T-helper 1 cell treated with Interleukin-12 subunit alpha and Interleukin-12 subunit beta and Interleukin-4 antibody, amounts not matched to agents 30 μg/mL and 1 μg/mL, for 36 hours (primary cell): ENCODE measurements at regions not wholly inside any gene's neighbourhood (a gene's known extent, or its start where the extent isn't known, plus 50 kb on each side); places are given as distances from the start of the nearest gene placed in this dataset.

ENCODE experiments used
- H3K27ac Mint-ChIP-seq: one replicate; pipeline ENCODE4 v1.8.0; 2021; ENCODE audit warnings: mild to moderate bottlenecking, mixed read lengths
- H3K27me3 Mint-ChIP-seq: one replicate; pipeline ENCODE4 v1.8.0; 2021; ENCODE audit warnings: low read depth, mixed read lengths
- H3K36me3 Mint-ChIP-seq: one replicate; pipeline ENCODE4 v1.8.0; 2021; ENCODE audit warnings: low read depth, mixed read lengths
- H3K4me1 Mint-ChIP-seq: one replicate; pipeline ENCODE4 v1.8.0; 2021; ENCODE audit warnings: low read depth, mixed read lengths
- H3K4me3 Mint-ChIP-seq: one replicate; pipeline ENCODE4 v1.8.0; 2021; ENCODE audit warnings: mild to moderate bottlenecking, moderate library complexity, mixed read lengths
- H3K9me3 Mint-ChIP-seq: one replicate; pipeline ENCODE4 v1.8.0; 2021; ENCODE audit warnings: mixed read lengths

DNA sequence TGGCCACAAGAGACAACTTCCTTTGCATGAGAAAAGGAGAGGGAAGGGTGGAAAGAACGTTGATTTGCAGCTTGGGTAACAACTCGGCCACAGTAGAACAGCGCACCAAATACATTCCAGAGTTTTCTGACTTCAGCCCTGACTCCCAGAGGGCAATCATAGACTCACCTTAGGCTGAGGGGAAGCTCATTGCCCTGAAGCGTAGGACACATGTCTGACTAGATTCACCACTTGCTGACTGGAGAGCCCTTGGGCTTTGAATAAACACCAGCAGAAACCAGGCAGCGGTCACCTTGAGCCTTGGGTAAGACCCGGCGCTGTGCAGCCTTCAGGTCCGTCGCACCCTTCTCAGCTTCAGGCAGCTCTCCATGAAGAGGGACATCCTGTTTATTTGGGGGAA is 151.8 kb upstream of the GRIA4 start:
- Mint-ChIP-seq H3K27me3 (no peaks in the 10 kb centered on the region), H3K36me3 (no peaks in the 10 kb centered on the region), H3K27ac (no peak overlapping the region), H3K4me3 (no peak overlapping the region), H3K4me1 (no peaks in the 10 kb centered on the region), H3K9me3 (no peaks in the 10 kb centered on the region)

DNA sequence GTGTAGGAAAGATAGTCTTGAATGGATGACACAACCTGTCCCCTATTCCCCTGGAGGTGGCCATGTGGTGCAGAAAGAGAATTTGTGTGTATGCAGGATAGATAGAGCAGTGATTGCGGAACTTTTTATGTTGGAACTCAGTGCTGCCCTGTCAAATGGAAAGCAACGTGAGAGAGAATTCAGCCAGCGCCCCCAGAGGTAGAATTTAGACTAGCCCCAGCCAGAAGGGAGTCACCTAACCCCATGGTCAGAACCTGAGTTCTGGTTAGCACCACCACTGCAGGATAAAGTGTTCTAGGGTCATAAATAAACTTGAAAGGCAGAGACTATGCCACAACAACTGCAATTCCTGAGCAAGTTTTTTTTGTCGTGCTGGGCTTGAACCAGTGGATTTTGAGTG is 152.9 kb upstream of the GRIA4 start:
- no peak overlapping the region for H3K27ac Mint-ChIP-seq
- H3K4me3 Mint-ChIP-seq, result no peak overlapping the region
- H3K4me1 Mint-ChIP-seq, result no peaks in the 10 kb centered on the region
- H3K36me3 Mint-ChIP-seq, result no peaks in the 10 kb centered on the region
- no peaks in the 10 kb centered on the region for H3K9me3 Mint-ChIP-seq
- H3K27me3 Mint-ChIP-seq, result no peaks in the 10 kb centered on the region

DNA sequence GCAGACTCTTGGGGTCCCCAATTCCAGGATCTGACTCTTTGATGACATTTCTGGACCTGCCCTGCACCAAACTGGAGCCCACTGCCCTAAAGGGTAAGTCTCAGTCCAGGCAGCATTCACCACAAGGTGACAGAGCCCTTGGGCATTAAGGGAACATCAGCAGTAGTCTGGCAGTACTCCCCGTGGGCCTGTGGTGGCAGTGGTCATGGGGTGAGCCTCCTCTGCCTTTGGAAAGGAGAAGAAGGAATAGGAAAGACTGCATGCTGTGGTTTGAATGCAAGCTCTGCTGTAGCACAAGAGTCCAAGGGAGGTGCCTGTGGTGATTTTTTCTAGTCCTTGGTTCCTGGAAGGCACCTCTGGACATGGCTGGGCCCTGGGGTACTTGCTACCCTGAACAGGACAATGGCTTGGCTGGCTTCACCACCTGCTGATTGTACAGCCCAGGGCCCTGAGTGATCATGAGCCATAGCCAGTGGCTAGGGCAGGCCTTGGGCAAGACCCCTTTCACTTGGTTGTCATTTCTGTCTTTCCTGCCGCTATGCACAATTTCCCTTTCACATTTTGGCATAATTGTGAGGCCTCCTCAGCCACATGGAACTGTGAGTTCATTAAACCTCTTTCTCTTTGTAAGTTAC is 160.7 kb upstream of the GRIA4 start:
- Mint-ChIP-seq H3K9me3 (peaks cover 7% of the 10 kb centered on the region), H3K4me1 (no peaks in the 10 kb centered on the region), H3K27ac (no peak overlapping the region), H3K4me3 (no peak overlapping the region), H3K36me3 (no peaks in the 10 kb centered on the region), H3K27me3 (no peaks in the 10 kb centered on the region)

GRCh38 chr11:105448703-105449079 is 161.2 kb upstream of the GRIA4 start:
- H3K4me3 Mint-ChIP-seq, result no peak overlapping the region
- H3K9me3 Mint-ChIP-seq, result peaks cover 7% of the 10 kb centered on the region
- no peak overlapping the region for H3K27ac Mint-ChIP-seq
- no peaks in the 10 kb centered on the region for H3K36me3 Mint-ChIP-seq
- no peaks in the 10 kb centered on the region for H3K27me3 Mint-ChIP-seq
- no peaks in the 10 kb centered on the region for H3K4me1 Mint-ChIP-seq

DNA sequence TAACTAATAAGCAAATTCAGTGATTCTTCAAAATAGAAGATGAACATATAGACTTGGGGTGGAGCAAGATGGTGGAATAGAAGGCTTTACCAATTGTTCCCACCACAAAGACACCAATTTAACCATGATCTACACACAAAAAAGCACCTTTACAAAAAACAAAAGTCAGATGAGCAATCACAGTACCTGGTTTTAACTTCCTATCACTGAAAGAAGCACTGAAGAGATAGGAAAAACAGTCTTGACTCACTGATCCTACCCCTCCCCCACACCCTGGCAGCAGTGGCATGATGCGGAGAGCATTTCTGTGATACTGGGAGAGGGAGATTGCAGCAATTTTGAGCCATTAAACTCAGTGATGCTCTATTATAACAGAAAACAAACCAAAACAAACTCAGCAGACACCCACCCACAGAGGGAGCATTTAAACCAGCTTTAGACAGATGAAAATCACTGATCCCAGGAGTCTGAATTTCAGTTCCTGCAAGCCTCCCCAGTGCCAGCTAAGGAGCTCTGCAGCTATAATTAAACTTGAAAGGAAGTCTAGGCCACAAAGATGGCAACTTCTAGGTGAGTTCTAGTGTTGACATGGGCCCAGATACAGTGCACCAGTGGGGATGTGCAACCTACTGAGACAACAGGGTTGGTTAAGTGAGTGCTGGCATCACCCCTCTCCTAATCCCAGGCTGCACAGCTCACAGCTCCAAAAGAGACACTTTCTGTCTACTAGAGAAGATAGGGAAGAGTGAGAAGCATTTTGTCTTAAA is 161.8 kb upstream of the GRIA4 start:
- Mint-ChIP-seq H3K9me3 (peaks cover 7% of the 10 kb centered on the region), H3K27ac (no peak overlapping the region), H3K36me3 (no peaks in the 10 kb centered on the region), H3K4me1 (no peaks in the 10 kb centered on the region), H3K27me3 (no peaks in the 10 kb centered on the region), H3K4me3 (no peak overlapping the region)

GRCh38 chr11:105443623-105444022 is 166.2 kb upstream of the GRIA4 start:
- Mint-ChIP-seq H3K9me3 (peaks cover 7% of the 10 kb centered on the region), H3K27ac (no peak overlapping the region), H3K27me3 (no peaks in the 10 kb centered on the region), H3K36me3 (no peaks in the 10 kb centered on the region), H3K4me1 (no peaks in the 10 kb centered on the region), H3K4me3 (no peak overlapping the region)

DNA sequence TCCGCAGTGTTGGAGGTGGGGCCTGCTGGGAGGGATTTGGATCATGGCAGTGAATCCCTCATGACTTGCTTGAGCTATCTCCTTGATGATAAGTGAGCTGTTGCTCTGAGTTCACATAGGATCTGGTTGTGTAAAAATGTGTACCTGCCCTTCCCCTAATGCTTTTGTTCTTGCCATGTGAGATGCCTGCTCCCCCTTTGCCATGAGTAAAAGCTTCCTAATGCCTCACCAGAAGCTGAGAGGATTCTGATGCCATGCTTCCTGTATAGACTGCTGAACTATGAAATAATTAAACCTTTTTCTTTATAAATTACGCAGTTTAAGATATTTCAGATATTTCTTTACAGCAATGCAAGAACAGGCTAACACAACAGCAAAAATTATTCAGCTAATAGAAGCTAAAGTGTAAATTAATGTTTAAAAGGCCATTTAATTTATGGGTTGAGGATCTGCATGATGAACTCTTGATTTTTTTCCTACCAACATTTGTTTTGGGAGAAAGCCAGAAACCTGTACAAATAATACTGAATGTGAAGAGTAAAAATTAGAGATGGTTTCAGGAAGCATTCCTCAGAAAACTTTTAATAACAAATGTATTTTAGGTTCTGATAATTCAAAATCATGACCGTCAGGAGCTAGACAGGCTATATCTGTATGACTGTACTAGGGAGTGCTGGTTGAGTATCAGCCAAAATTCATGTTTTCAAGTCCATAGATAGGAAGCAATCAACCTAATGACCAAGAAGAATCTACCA is 177.5 kb upstream of the GRIA4 start:
- no peak overlapping the region for H3K4me3 Mint-ChIP-seq
- H3K4me1 Mint-ChIP-seq, result no peaks in the 10 kb centered on the region
- H3K9me3 Mint-ChIP-seq, result no peaks in the 10 kb centered on the region
- H3K36me3 Mint-ChIP-seq, result no peaks in the 10 kb centered on the region
- no peak overlapping the region for H3K27ac Mint-ChIP-seq
- H3K27me3 Mint-ChIP-seq, result no peaks in the 10 kb centered on the region

GRCh38 chr11:105429096-105429910 is 180.6 kb upstream of the GRIA4 start:
- H3K9me3 Mint-ChIP-seq, result no peaks in the 10 kb centered on the region
- no peaks in the 10 kb centered on the region for H3K36me3 Mint-ChIP-seq
- H3K4me1 Mint-ChIP-seq, result no peaks in the 10 kb centered on the region
- no peaks in the 10 kb centered on the region for H3K27me3 Mint-ChIP-seq
- H3K27ac Mint-ChIP-seq, result no peak overlapping the region
- no peak overlapping the region for H3K4me3 Mint-ChIP-seq

DNA sequence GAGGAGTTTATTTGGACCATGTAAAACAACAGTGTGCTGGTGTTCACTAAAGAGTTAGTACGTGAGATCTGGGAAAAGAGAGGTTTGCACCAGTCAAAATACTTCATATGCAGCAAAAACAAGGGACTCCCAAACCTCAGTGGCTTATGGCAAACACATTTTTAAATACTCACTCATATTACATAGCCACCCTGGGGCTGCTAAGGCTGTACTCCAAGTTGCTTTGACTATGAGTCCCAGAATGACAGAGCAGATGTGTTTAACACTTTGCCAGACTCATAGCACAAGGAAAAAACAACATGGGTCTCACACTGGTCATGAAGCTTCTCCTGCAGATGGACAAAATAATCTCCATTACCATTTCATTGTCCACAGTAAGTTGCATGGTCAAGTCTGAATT is 202.8 kb upstream of the GRIA4 start:
- no peaks in the 10 kb centered on the region for H3K27me3 Mint-ChIP-seq
- no peaks in the 10 kb centered on the region for H3K9me3 Mint-ChIP-seq
- no peak overlapping the region for H3K27ac Mint-ChIP-seq
- H3K36me3 Mint-ChIP-seq, result no peaks in the 10 kb centered on the region
- no peak overlapping the region for H3K4me3 Mint-ChIP-seq
- no peaks in the 10 kb centered on the region for H3K4me1 Mint-ChIP-seq

DNA sequence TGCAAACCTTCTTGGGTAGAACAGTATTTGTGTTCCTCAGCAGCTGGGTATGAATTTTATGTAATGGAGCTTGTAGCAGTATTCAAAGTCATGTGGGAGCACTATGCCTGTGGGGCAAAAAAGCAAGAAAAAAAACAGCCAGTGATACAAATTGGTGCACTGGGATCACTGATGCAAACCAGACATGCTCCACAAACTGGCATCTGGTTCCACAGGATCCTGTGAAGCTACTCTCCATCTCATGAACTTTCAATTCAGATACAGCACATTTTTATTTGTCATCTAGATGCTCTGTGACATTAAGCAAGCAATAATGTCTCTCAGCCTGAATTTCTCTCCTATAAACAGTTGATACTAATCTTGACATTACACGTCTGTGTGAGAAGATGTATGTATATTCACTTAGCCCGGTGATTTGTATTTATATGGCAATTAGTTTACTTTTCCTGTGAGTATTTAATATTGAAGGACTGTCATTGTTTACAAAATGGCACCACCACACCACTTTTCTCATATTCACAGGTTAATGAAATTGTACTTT is 208.5 kb upstream of the GRIA4 start:
- Mint-ChIP-seq H3K27me3 (no peaks in the 10 kb centered on the region), H3K4me3 (no peak overlapping the region), H3K4me1 (no peaks in the 10 kb centered on the region), H3K9me3 (no peaks in the 10 kb centered on the region), H3K36me3 (no peaks in the 10 kb centered on the region), H3K27ac (no peak overlapping the region)

GRCh38 chr11:105399511-105399910 is 210.4 kb upstream of the GRIA4 start:
- Mint-ChIP-seq H3K9me3 (no peaks in the 10 kb centered on the region), H3K27ac (no peak overlapping the region), H3K4me3 (no peak overlapping the region), H3K4me1 (no peaks in the 10 kb centered on the region), H3K36me3 (no peaks in the 10 kb centered on the region), H3K27me3 (no peaks in the 10 kb centered on the region)

GRCh38 chr11:105398636-105399035 is 211.2 kb upstream of the GRIA4 start:
- H3K27me3 Mint-ChIP-seq, result no peaks in the 10 kb centered on the region
- no peaks in the 10 kb centered on the region for H3K4me1 Mint-ChIP-seq
- no peaks in the 10 kb centered on the region for H3K9me3 Mint-ChIP-seq
- no peaks in the 10 kb centered on the region for H3K36me3 Mint-ChIP-seq
- no peak overlapping the region for H3K4me3 Mint-ChIP-seq
- no peak overlapping the region for H3K27ac Mint-ChIP-seq

GRCh38 chr11:105393326-105393725 is 216.5 kb upstream of the GRIA4 start:
- H3K36me3 Mint-ChIP-seq, result no peaks in the 10 kb centered on the region
- H3K27ac Mint-ChIP-seq, result no peak overlapping the region
- no peaks in the 10 kb centered on the region for H3K9me3 Mint-ChIP-seq
- H3K4me3 Mint-ChIP-seq, result no peak overlapping the region
- no peaks in the 10 kb centered on the region for H3K4me1 Mint-ChIP-seq
- no peaks in the 10 kb centered on the region for H3K27me3 Mint-ChIP-seq

GRCh38 chr11:105392556-105392955 is 217.3 kb upstream of the GRIA4 start:
- no peaks in the 10 kb centered on the region for H3K4me1 Mint-ChIP-seq
- H3K9me3 Mint-ChIP-seq, result no peaks in the 10 kb centered on the region
- H3K27me3 Mint-ChIP-seq, result no peaks in the 10 kb centered on the region
- H3K4me3 Mint-ChIP-seq, result no peak overlapping the region
- no peaks in the 10 kb centered on the region for H3K36me3 Mint-ChIP-seq
- H3K27ac Mint-ChIP-seq, result no peak overlapping the region
